NCI-H2196 treated with DMSO at 0.1 percent for 48 hours (cell line): ENCODE measurements at regions not wholly inside any gene's neighbourhood (a gene's known extent, or its start where the extent isn't known, plus 50 kb on each side); places are given as distances from the start of the nearest gene placed in this dataset.
A peak's percentile ranks its signal among the peaks of the same experiment; 100 is the strongest.

Source experiments
- DNase-seq: peaks from one replicate; lab custom pipeline; 2025; ENCODE audit not compliant: unreplicated experiment; lab: John Stamatoyannopoulos, UW

DNA sequence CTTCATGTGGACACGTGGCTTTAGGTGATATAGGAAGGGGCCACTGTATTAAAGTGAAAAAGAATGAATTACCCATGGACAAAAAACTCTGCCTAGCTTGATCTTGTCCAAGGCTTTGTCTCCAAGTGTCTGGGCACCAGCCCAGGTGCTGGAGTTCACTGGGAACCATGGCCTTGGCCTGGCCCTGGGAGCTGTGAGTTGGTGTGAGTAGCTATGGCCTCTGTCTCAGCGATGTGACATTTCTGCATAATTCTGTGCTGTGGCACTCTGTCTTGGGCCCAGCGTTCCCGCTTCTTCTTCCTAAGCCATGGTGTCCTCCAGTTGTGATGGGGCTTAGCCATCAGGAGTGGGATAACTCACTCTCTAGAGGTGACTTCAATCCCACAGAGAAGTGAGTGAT lies 119.0 kb upstream of the PPP2R2D start:
- DNase-seq = no peak

DNA sequence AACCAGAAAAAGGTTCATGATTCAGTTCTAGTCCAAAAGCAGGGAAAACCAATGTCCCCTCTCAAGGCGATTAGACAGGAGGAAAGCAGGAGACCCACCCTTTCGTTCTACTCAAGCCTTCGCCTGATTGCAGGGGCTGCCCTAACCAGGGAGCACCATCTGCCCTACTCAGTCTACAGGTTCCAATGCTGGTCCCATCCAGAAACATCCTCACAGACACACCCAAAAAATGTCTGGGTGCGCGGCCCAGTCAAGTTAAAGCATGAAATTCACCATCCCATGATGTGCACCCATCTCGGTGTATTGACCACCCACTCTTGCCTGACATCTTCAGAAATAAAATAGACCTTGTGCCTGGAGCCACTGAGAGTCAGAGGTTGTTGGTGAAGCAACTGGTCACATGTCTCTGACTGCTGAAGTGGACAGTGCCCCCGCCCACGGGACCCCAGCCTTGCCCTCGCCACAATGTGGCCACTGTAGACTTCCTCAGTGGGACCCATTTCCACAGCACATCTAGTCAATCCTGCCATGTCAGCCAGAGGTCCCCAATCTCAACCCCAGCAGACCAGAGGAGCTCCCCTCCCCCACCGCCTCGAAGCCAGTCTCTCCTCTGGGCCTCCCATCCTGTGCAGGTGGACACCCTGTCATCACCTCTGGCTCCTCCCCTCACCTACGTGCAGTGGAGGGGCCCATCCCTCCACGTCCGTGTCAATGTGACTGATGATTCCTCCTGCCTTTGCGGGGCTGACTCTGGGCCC lies 116.3 kb upstream of the PPP2R2D start:
- no peak for DNase-seq

DNA sequence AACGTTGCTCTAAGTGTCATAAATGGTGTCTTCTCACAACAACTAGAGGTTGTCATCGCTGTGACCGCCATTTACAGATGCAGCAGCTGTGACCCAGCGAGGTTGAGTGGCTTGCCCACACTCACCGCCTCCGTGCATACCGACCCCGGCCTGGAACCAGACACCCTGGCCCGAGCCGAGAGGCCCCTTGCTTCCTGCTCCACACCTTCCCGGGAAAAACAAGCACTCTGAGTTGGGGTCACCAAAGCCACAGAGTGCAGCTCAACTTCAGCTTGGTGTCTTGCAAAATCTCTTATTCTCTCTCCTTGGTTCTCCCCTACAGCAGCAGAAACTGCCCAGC lies 115.7 kb upstream of the PPP2R2D start:
- no peak for DNase-seq

DNA sequence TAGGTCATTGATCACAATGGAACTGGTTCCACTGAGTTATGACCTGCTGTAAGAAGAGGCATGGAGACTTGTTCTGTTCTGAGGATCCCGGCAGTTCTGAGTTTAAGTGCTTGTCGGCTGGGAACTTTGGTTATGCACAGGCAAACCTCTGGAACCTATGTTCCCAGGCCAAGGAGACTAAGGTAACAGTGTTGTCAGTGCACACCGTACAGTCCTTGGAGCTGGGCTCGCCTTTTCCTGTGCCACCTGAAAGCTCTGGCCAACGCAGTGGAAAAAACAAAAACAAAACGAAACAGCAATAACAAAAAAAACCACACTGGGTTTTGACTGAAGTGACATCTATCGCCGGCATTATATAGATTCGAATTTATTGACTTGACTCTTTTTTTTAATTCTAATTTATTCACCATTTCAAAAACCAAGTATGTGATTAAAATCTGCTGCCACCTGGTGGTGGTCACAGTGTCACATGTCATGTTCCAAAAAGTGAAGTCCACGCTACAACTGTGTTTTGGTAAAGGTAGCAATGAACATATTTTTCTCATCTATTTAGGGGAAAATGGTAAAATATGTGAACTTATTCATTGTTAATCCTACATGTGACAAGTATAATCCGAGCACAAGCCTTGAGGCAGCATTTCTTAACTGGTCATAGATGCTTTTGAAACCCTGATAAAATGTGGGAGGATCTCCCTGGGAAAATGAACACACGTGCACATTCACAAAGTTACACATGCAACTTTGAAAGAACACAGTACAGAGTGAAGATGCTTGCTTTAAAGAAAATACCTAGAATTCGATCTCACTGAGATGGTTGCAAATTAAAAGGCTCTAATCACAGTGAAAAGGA lies 113.8 kb upstream of the PPP2R2D start:
- peak; percentile 2 for DNase-seq

DNA sequence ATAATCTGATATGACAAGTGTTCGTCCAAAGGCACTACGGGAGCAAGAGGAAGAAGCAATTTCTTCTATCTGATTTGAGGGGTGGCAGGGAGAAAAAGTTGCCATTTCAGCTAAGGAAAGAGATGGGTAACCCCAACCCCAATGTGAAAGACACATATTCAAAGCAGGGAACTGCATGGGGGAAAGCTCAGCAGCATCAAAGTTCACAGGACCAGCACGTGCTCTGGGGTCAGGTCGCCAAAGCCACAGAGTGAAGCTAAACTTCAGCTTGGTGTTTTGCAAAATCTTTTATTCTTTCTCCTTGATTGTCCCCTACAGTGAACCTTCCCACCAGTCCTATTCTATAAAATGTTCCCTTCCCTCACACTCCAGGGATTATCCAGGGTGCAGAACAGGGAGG lies 112.8 kb upstream of the PPP2R2D start:
- DNase-seq = no peak

DNA sequence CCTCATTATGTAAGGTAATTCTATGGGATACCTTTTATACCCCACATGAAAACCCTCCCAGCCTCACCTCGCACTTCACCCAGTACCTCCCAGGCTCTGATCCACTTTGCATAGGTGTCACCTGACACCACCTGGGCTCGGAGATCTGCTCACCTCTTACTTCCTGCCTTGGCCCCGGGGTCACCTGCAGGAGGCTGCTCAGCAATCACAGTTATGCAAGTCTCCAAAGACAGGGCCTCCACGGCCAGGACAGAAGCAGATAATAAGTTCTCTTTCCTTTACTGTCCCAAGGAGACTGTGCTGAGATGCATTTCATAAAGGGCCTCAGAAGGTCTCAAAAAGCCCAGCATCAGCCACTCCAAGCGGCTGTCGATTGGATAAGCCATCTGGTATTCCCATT lies 112.4 kb upstream of the PPP2R2D start:
- DNase-seq = no peak

DNA sequence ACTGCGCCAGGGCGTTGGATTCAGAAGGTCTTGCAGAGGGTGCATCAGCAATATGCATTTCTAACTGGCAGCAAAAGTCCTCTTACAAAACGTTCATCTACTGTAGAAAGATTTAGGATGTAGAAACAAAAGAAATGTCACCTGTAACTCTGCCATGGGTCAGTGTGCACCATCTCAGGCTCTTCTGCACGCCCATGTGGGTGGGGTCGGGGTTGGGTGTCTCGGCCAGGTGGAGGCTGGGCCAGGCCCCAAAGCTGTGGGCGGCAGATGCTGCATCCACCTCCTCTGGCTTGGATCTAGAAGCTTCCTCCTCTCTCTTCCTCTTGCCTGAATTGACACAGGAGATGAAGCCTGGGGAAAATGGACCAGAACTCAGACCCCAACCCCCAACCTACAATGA lies 111.3 kb upstream of the PPP2R2D start:
- no peak for DNase-seq

DNA sequence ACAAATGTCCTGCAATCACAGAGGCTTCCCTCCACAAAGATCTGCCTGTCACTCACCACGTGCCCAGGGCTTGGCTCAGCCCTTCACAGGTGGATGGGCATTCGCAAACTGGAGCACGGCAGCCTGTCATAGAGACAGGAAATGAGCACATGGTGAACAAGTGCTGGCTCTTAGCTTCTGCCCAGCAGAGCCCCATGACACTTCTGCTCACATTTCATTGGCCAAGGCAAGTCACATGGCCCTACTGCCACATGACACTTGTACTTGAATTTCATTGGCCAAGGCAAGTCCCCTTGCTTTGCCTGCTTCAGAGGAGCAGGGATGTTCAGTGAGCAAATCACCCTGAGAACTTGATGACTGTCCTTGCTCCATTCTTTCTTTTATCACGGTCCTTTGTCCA lies 110.8 kb upstream of the PPP2R2D start:
- DNase-seq = no peak

DNA sequence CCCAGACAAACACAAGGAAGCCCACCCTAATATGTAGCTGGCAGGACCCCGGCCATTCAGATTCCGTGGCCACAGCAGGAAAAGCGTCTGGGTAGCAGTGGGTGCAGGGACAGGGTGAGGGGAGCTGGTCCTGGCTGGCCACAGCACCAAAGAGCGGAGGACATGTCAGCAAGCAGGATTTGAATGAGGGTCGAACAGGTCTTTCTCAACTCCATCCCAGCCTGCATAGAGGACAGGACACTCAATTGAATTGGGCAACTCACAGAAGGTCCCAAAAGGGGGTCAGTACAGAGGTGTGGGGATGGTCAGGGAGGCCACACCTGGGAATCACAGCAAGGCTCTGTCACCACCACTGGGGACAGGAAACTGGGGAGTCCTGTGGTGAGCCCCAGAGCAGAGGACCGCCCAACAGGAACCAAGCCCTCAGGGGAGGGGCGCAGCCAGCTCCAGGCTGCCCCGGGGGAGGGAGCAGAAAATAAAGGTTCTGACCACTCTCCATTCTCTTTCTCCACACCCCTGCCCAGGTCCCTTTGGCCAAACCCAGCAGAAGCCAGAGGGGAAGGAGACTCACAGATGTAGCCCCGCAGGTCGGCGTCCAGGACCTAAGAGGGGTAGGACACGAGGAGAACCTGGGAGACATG lies 108.7 kb upstream of the PPP2R2D start:
- DNase-seq = no peak

DNA sequence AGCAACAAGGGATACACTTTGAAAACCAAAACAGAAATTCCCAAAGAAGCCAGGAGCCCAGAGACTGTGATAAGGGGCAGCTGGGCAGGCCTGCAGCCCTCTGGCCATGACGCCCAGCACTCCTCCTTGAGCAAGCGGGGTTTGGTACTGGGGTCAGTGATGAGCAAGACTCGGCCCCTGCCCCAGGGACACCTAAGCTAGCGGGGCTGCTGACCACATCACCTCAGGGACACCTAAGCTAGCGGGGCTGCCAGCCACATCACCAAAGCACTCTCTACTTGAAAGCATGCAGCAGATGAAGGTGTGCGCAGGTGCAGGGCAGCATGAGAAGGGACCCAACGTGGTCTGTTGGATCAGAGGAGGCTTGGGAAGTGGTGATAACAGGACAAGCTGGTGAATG lies 108.0 kb upstream of the PPP2R2D start:
- DNase-seq = no peak

DNA sequence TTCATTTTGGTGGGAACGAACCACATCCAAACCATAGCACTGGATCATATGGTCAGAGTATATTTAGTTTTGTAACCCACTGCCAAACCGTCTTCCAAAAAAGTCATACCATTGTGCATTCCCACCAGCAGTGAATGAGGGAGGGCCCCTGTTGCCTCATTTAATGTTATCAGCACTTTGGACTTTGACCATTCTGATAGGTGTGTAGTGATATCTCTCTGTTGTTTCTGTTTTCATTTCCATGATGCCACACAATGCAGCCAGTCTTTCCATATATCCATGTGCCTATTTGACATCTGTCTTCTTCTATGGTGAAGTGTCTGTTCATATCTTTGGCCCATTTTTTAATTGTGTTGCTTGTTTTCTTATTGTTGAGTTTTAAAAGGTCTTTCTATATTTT lies 105.0 kb upstream of the PPP2R2D start:
- no peak for DNase-seq

DNA sequence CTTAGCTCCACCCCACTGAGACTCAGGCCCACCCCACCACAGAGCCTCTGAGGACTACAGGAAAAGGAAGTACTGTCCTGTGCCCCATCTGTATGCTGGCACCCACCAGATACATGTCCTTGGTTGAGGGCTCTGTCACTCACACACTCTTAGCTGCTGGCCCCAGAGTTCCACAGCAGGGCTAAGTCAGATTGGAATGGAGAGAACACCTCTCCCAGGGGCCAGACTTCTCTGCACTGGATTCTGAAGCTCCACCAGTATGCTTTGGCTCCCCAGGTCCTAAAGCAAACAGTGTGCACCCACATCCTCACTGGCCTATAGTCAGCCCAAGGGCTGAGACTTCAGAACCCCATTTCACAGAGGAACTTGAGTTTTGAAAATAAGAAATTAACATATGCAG lies 103.2 kb upstream of the PPP2R2D start:
- no peak for DNase-seq

DNA sequence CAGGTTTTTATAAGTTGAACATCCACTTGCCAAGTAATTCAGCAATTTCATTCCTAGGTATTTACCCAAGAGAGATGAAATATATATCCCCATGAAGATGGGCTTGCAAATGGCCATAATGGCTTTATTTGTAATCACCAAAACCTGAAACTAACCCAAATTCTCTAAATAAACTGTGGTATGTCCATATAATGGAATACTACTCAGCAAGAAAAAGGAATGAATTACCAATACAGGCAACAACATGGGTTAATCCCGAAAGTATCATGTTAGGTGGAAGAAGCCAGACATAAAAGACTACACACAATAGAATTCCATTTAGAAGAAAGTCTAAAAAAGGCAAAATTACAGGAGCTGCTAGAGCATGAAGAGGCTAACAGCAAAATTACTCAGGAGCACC lies 101.4 kb upstream of the PPP2R2D start:
- DNase-seq = no peak

DNA sequence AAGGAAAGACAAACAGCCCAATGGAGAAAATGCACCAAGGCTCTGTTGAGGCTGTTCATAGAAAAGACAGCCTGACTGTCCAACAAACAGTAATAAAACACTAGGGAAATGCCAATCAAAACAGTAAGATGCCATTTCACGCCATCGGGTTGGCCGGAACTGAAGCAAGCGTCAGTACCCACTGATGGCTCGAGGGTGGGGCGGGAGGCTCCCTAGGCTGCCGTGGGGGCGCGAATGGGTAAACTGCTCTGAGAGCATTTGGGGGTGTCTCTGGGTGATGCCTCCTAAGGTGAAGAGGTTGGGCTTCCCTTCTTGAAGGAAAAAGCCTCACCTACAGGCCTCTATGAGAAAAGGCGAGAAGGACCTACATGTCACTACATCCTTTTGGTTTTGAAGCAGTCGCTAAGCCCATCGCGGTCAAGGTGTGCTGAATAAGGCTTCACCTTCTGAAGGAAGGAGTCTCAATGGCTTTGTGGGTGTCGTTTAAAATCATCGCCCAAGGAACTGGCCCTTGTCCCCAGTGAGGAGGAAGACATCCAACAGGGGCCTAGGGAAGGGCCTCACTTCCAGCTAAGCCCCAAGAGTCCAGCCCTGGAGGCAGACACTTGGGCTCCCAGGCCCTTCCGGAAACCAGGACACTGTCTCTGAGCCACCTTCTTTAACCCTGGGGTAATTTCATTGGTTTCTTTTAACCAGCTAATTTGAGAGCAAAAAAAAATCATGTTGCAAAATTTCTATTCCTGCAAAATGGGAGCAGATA lies 98.5 kb upstream of the PPP2R2D start:
- DNase-seq = no peak

DNA sequence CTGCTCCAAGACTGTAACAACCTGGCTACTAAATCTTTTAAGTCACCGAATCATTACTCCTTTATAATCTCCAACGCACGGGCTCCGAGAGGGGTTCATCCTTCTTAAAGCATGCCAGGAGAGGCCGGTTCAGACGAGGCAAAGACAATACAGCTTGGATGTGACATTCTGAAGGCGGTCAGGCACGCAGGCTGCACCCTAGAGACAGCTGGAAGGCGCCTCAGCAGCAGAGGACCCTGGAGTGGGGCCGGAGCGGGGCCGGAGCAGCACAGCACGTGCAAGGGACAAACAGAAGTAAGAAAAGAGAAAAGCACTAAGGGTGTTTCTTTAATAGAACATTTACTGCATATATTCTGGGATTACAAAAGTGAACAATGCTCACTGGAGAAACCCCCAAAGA lies 97.8 kb upstream of the PPP2R2D start:
- no peak for DNase-seq

DNA sequence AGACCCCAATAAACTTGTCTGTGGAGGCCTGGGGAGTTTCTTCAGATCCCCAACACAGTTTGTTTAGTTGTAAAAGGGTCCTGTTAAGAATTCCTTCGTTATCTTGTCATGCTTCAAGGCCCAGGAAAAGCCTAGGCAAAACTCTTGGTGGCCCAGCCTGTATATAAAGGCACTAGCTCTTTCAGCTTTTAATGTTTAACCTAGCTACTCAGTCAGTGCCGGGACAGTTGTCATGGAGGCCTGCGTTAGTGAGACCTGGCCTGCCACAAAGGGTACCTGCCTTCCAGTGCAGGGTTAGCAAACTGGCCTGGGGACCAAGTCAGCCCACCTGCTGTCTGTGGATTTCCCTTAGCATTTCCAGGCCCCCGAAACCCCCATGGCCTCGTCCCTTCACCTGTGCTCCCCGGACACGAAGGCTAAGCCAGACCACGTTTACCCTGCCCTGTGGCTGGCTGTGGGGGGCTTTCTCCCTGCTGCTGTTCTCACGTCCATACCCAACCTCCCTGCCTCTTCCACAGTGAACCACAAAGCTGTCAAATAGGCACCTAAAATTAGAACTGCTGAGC lies 96.9 kb upstream of the PPP2R2D start:
- no peak for DNase-seq

DNA sequence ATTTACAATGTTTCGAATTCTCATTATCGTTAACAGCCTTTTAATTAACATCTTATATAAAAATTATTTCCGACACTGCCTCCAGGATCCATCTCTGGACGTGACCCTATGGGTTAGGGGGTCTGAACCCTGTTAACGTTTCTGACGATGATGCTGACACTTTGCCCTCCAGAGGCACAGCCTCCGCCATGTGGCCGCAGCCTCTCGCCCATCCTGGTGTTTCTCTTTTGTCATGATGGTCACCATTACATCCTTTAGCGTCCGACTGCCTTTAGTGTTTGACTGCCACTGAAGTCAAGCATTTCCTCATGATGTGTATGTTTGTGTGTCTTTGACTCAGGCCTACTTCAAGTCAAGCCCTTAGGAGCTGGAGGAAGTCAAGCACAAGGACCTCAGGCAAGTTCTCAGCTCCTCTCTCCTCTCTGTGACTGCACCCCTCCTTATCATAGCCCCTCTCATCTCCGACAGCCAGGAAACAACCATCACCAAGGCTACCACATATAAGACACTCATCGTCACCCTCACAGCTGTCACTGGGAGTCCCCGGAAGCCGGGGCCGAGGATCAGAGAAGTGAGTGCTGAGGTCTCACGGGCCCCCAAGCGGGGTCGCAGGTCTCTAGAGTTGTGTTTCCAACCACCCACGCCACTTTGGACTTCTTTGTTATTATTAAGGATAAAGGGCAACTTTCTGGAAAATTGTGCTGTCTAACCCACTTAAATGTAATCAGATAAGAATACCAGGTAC lies 96.1 kb upstream of the PPP2R2D start:
- DNase-seq = no peak

DNA sequence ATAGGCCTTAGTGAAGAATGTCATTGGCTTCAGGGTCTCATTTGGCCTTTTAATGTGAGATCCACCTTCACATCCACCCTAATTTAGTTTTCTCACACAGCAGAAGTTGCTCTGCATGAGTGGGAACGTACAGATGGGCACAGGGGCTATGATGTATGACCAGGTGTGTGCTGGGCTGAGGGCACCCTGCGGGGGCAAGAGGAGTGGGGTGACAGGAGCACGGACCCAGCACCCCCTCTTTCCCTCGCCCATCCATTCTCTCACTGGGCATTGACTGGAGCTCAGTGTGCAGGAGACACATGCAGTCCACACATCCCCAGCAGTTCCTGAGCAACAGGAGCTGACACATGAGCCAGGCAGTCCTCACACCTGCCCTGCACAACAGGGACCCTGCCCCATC lies 95.1 kb upstream of the PPP2R2D start:
- no peak for DNase-seq

DNA sequence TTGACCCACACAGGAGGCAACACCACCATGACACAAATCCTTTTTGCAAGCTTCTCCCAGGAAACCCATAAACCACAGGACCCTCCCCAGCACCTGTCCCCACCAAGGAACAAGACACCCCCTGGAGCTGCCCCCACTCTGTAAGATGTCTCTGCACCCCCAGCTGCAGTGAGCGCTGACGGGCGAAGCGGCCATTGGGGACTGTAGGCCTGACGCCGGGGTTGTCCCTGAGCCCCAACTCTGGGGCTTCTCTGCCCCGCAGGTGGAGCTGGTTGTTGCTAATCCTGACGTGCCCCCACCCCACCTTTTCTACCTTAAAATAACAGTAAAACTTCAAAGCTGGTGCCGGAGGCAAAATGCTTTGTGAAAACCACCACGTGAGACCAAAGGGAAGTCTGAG lies 94.7 kb upstream of the PPP2R2D start:
- DNase-seq = no peak

DNA sequence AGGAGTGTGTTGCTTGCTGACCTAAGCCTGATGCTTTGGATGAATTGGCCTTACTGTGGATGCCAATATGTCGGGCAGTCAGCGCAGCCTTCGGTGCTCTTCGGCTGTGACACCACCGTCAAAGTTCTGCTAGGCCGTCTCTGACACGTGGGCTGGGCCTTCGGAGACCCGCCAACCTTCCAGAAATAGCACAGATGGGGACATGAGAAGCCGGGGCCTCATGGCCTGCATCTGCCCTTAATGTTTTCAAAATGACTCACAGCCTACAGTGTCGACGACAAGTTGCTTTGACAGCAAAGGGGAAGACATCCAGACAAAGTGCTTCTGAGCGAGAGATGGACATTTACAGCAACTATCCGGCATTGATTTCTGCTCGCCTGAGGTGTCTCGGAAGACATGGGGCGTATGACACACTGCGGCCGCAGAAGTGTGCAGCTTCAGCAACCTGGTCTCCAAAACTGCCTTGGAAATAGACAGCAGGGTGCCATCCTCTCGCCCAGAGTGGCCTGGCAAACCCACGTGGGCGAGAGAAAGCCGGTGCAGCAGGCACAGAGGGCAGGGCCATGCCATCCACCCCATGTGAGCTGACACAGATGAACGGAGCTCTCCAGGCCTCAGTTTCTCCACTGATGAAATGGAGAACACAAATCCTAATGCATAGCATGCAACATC lies 94.0 kb upstream of the PPP2R2D start:
- DNase-seq = no peak
